ENCODE measurements at regions not wholly inside any gene's neighbourhood (a gene's known extent, or its start where the extent isn't known, plus 50 kb on each side); places are given as distances from the start of the nearest gene placed in this dataset.

DNA sequence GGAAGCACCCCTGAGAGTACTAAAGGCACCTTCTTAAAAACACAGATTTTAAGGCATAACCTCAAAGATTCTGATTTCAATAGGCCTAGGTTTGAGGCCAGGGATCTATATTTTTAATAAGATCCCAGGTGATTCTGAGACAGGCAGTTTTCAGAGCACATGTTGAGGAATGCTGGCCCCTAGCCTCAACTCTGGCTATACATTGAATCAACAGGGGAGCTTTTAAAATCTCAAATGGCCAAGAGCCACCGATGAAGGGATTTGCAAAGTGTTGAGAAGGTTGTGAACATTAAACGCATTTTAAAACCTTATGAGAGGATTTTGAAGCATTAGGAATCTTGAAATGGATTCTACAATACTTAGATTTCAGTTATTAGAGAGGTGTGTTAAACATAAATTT is 268.8 kb upstream of the ARHGEF26 start (continued):
- TF ChIP-seq ZNF184 (tag by site-specific recombination; IDR thresholded peaks at IDR 0.05) (no peak), ZNF654 (tag by site-specific recombination; IDR thresholded peaks at IDR 0.05; ENCODE audit: low read depth) (no peak), YY2 (tag by site-specific recombination; IDR thresholded peaks at IDR 0.05) (no peak), FEZF1 (tag by site-specific recombination; IDR thresholded peaks at IDR 0.05) (no peak), ZNF670 (tag by site-specific recombination; IDR thresholded peaks at IDR 0.05; ENCODE audit: low read depth) (no peak), MYNN (tag by site-specific recombination; IDR thresholded peaks at IDR 0.05; ENCODE audit: borderline replicate concordance) (no peak), ZNF292 (tag by site-specific recombination; IDR thresholded peaks at IDR 0.05; ENCODE audit: borderline replicate concordance, low read depth) (no peak), ZNF280D (tag by site-specific recombination; IDR thresholded peaks at IDR 0.05) (no peak), ZNF248 (tag by site-specific recombination; IDR thresholded peaks at IDR 0.05) (no peak), ZNF558 (tag by site-specific recombination; IDR thresholded peaks at IDR 0.05) (no peak)

GRCh38 chr3:153853163-153853562 is 268.0 kb upstream of the ARHGEF26 start:
- no peaks in the 10 kb centered on the region; the same call in 1 of the 2 replicates for H3K4me1 ChIP-seq (ENCODE audit: control insufficient read depth, insufficient read depth, low read length)
- POLR2A ChIA-PET, result no interaction called here
- CTCF ChIA-PET, result no interaction called here
- H3K9me3 ChIP-seq (ENCODE audit: control insufficient read depth, insufficient read depth, low read depth, low read length), result no peaks in the 10 kb centered on the region
- no peak overlapping the region for H3K27ac ChIP-seq (ENCODE audit: extremely low read depth, low read depth, low read length)
- no peaks in the 10 kb centered on the region for H3K36me3 ChIP-seq (ENCODE audit: control insufficient read depth in 2 of 2, insufficient read depth in 1 of 2, low read length in 2 of 2)
- H3K4me3 ChIP-seq (ENCODE audit: low read depth, low read length), result no peak overlapping the region
- TF ChIP-seq ZBTB8A (tag by site-specific recombination; IDR thresholded peaks at IDR 0.05) (no peak), ZNF555 (tag by site-specific recombination; conservative IDR thresholded peaks at IDR 0.05) (no peak), ZXDB (tag by site-specific recombination; IDR thresholded peaks at IDR 0.05) (no peak), TCF7L2 (IDR thresholded peaks at IDR 0.05; ENCODE audit: borderline replicate concordance, low read depth, low read length) (no peak), ZBTB17 (tag by site-specific recombination; IDR thresholded peaks at IDR 0.05) (no peak), ZNF548 (tag by site-specific recombination; IDR thresholded peaks at IDR 0.05) (no peak), SP7 (tag by site-specific recombination; IDR thresholded peaks at IDR 0.05) (no peak), GLIS2 (tag by site-specific recombination; IDR thresholded peaks at IDR 0.05) (no peak), ZNF266 (tag by site-specific recombination; IDR thresholded peaks at IDR 0.05; ENCODE audit: low read depth) (no peak), ZSCAN4 (tag by site-specific recombination; IDR thresholded peaks at IDR 0.05) (no peak), HIC1 (tag by site-specific recombination; IDR thresholded peaks at IDR 0.05) (no peak), SCRT1 (tag by site-specific recombination; IDR thresholded peaks at IDR 0.05; ENCODE audit: borderline replicate concordance) (no peak), ZNF76 (tag by site-specific recombination; IDR thresholded peaks at IDR 0.05; ENCODE audit: borderline replicate concordance, low read depth) (no peak), ZNF19 (tag by site-specific recombination; IDR thresholded peaks at IDR 0.05; ENCODE audit: low read depth) (no peak), ZFP69B (tag by site-specific recombination; IDR thresholded peaks at IDR 0.05) (no peak), ZNF707 (tag by site-specific recombination; IDR thresholded peaks at IDR 0.05) (no peak), SALL2 (tag by site-specific recombination; IDR thresholded peaks at IDR 0.05; ENCODE audit: borderline replicate concordance) (no peak)
- TF ChIP-seq, protein P1, sequence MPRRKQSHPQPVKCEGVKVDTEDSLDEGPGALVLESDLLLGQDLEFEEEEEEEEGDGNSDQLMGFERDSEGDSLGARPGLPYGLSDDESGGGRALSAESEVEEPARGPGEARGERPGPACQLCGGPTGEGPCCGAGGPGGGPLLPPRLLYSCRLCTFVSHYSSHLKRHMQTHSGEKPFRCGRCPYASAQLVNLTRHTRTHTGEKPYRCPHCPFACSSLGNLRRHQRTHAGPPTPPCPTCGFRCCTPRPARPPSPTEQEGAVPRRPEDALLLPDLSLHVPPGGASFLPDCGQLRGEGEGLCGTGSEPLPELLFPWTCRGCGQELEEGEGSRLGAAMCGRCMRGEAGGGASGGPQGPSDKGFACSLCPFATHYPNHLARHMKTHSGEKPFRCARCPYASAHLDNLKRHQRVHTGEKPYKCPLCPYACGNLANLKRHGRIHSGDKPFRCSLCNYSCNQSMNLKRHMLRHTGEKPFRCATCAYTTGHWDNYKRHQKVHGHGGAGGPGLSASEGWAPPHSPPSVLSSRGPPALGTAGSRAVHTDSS (tag by site-specific recombination; IDR thresholded peaks at IDR 0.05), result no peak
- TF ChIP-seq, protein P2, sequence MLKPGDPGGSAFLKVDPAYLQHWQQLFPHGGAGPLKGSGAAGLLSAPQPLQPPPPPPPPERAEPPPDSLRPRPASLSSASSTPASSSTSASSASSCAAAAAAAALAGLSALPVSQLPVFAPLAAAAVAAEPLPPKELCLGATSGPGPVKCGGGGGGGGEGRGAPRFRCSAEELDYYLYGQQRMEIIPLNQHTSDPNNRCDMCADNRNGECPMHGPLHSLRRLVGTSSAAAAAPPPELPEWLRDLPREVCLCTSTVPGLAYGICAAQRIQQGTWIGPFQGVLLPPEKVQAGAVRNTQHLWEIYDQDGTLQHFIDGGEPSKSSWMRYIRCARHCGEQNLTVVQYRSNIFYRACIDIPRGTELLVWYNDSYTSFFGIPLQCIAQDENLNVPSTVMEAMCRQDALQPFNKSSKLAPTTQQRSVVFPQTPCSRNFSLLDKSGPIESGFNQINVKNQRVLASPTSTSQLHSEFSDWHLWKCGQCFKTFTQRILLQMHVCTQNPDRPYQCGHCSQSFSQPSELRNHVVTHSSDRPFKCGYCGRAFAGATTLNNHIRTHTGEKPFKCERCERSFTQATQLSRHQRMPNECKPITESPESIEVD (tag by site-specific recombination; IDR thresholded peaks at IDR 0.05), result no peak

All from HEK293 (cell line).